ENCODE measurements at regions not wholly inside any gene's neighbourhood (a gene's known extent, or its start where the extent isn't known, plus 50 kb on each side); places are given as distances from the start of the nearest gene placed in this dataset.
"Not testable (repeated sequence)": the region's sequence is repeated elsewhere in the genome, so short reads cannot be mapped to it uniquely, and the experiment has no call there.

DNA sequence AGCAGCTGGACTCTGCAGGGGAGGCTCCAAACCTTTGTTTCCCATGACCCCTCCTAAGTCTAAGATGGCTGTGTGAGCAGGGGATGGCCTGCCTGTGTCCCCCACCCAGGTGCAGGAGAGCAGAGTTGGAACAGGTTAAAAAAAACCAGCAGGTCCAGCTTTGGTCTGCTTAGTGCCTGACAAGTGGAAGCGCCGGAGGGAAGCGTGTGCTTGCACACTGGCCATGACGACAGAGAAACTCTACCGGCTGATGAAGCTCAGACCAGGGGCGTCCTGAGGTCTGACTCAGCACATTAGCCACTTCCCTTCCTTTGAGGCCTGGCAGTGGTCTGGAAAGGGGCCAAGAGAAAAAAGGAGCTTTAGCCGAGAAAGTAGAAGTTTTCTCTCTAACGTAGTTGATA, 280.1 kb downstream of the VRK1 start:
- peak; percentile 5 for DNase-seq

DNA sequence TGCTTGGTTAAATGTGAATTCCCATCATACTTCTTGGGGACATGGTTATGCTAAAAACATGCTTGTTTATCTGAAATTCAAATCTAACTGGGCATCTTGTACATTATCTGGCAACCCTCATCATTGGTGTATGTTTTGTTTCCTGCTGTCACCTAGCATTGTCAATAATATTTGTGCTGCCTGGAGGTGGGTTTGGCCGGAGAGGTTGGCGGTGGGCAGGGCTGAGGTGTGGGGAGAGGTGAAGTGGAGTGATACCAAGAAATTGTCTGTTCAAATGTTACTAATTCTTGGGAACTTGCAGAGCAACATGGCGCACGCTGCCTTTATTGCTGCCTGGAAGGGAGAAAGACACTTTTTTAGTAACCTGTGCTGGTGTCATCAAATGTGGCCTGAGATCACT, 280.5 kb downstream of the VRK1 start:
- DNase-seq, result no peak

DNA sequence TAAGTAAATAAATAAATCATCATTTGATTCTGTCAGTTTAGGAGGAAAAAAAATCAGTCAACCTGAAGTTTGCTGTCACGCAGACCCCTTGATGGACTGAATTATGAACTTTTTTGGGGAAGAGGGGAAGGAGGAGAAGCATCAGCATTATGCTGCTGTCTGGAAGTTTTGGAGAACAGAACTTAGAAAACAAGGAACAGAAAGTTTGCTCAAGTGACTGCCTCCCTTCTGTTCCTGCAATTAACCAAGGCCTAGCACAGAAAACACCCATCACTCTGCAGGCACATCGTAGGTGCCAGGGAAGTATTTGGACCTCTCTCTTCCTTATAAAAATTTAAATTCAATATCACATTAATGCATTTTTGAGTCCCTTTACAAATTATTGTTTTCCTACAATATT, 283.8 kb downstream of the VRK1 start:
- DNase-seq, result no peak

DNA sequence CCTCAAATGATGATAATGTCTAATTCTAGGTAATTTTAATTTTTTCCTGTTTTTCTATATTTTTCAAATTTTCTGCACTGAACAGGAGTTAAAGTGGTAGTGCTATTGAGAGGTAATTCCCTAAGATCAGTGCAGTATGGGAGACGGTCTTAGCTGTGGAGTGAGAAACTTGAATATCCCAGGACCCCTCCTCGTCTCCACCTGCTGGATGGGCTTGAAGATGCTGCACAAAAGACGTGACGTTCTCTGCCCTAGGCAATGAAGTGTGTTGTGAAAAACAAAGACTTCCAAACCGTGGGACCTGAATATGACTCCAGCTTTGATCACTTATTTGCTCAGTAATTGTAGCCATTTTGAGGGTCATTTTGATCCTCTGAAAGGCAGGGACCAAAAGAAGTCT, 298.1 kb downstream of the VRK1 start:
- DNase-seq, result no peak

DNA sequence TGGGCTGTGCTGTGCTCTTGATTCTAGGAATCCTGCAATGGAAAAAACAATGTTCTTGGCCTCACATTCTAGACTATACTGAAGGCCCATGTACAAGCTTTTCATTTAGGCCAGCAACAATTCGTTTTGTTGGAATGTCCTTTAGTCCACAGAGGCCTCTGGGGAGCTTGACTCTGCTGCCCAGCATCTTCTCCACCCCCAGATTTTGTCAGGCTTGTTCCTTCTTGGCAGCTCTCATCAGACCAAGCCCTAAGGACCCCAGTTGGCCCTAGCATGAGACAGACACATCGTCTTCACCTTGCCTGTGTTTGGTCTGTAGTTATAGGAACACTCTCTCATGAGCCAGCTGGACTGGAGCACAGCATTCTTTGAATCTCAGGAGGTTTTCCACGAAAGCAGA, 300.1 kb downstream of the VRK1 start:
- no peak for DNase-seq

DNA sequence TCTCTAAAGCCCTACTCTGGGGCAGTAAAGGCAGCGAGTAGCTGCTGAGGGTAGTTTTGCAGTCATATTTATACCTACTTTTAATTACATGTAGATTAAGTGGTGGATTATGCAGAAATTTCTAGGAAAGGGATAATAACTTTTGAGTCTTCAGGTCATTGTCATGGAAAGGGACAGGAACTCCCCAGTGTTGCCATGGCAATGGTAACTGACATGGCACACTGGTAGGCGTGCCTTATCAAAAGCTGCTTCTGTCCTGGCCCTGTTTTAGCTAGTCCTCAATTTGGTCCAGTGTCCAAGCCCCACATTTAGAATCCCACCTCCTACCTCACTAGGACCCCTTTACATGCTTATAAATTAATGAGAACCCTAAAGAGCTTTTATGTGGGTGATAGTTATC, 303.1 kb downstream of the VRK1 start:
- DNase-seq, result no peak

DNA sequence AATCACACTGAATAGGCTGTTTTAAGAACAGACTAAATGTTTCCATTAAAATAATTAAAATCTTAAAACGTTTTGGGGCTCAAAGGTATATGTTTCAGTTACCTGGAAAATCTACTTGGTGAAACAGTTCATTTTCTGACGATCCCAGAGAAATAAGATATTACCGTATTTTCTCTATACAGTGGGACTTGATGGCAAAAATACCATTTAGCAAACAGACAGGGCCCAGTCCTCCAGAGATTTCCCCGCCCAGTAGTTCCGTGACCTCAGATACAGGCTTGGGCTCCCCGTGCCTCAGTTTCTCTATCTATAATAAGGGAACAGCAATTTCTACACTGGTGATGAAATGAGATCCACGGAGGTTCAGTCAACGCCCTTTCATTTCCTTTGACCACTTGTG, 304.4 kb downstream of the VRK1 start:
- no peak for DNase-seq

DNA sequence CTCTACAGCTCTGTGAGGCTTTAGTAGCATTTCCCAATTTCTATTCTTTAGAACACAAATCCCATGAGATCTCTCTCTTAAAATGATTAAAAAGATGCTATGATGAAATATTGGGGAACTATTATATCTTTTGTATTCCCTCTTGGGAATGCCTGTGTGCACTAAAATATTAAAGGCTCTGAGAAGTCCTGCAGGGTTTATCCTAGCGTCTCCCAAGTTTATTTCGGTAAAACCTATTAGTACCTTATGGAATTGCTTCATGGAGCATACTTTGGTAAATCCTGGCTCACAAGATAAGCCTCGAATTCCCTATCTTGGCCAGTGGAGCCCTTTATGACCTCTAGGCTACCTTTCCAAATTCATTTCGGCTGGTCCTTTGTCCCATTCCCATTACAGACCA, 306.8 kb downstream of the VRK1 start:
- DNase-seq, result no peak

DNA sequence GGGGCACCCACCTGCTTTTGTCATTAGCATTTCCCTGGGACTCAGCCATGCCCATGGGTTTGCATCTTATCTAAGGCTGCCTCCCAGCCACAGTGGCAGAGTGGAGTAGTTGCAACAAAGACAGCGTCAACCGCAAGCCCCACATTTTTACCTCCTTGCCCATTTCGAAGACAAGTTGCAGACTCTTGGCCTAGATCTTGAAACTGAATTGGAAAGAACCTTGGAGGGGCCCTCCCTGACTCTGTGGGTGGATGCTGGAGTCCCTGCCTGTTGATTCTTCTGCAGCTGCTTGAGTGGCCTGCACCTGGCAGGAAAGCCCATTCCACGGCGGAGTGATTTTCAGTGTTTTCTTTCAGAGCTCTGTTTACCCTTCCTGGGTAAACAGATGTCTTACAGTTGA, 309.0 kb downstream of the VRK1 start:
- DNase-seq, result no peak

DNA sequence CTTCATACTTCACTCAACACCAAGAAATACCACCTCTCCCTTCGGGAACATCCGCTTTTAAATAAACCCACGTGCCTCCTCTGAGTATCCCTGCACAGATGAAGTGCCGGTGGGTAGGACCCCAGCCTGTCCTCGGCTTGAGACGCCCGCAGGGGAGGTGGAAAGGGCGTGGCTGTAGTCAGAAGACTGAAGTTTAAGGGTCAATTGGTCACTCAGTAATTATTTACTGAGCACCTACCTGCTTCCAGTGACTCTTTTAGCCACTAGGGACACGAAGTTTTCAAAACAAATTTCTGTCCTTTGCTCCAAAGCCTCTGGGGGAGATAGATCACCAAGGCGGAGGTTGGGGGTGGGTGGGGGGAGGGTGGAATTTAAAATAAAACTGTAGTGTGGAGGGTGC, 309.4 kb downstream of the VRK1 start:
- no peak for DNase-seq

DNA sequence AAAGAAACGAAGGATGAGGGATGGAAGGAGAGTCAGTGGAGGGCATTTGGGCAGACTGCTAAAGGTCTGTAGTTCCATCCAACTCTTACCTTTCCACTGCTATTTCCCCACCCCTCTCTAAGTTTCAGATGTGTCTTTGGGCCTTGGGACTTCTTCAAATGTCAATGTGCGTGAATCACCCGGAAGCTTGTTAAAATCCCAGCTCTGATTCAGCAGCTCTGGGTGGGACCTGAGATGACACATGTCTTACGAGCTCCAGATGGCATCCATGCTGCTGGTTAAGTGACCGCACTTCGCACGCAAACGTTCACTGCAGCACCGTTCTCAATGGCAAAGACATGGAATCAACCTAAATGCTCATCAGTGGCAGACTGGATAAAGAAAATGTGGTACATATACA, 309.9 kb downstream of the VRK1 start:
- no peak for DNase-seq

DNA sequence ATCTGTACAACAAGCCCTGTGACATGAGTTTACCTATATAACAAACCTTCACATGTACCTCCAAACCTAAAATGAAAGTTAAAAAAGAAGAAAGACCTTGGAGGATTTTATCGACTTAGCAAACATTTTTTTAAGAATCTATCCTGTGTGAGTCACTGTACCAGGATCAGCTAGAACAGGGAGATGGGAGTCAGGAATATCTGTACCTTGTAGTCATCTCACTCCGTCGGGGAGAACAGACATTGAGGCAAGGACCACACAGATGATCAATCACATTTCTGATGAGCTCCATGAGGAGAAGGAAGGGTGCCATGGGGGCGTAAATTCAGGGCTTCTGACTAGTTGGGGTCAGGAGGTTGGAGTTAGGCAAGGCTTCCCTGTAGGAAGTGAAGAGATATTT, 310.6 kb downstream of the VRK1 start:
- DNase-seq, result no peak

DNA sequence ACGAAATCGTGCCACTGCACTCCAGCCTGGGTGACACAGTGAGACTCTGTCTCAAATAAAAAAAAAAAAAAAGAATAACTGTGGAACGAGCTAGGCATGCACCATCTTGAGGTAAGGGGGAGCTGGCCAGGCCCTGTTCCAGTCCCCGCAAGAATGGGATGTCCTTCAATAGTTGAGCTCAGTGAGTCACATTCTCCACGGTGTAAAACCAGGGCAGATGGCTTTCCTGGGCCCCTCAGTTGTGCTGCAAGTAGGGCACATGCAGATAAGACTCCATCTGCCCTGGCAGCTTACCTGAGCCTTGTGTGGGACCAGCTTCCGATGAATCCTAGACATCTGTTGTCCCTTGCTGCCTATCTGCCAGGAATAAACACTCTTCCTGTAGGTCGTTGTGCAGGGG, 312.1 kb downstream of the VRK1 start:
- DNase-seq, result no peak

DNA sequence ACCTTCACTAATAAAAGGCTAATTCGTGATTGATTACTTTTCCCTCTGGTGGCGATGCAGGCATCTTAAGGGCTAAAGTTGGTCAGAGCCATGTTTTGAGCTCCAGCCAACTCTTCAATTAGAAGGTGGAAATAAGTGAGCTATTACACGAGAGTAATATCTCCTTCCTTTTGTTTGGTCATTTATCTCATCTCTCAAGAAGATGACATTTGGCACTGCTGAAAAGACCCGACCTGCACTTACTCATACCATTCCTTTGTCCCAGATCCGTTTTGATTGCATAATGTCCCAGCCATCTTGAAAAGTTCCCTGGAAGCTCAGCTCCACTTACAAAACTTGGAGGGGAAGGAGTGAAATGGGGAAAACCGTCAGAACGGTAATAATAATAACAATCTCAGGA, 316.2 kb downstream of the VRK1 start:
- no peak for DNase-seq

DNA sequence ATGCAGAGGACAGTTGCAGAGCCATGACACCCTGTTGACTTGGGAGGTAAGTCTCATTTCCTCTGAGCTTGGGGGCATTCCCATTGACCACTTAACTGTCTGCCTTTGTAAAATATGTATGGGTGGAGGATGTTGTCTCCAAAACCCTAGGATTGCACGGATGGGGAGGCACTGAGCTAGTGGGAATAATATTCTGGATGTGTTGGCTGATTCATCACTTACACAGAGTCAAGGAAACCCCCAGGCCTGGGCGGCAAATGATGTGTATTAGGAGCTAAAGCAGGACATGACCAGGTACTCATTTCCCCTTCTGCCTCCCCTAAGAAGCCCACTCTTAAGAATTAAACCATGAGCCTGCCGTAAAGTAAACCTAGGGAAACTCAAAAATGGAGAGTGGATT, 319.4 kb downstream of the VRK1 start:
- DNase-seq, result no peak

DNA sequence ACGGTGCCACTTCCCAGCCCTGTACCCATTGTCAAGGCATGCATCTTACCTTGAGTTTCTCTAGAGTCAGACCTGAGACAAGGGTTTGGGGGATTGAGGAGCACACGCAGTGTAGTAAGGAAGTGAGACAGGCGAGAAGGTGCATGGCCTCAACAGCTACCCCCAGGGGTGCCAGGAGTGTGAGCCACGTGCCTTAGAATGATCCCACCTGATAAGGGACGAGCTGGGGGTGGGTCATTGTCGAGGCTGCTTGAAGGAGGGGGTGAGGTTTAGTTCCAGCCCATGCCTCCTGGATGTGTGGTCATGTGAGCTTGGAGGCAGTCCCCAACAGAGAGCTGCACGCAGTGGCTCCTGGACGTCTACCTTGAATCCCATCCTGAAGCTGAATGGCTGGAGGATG, 320.5 kb downstream of the VRK1 start:
- no peak for DNase-seq

DNA sequence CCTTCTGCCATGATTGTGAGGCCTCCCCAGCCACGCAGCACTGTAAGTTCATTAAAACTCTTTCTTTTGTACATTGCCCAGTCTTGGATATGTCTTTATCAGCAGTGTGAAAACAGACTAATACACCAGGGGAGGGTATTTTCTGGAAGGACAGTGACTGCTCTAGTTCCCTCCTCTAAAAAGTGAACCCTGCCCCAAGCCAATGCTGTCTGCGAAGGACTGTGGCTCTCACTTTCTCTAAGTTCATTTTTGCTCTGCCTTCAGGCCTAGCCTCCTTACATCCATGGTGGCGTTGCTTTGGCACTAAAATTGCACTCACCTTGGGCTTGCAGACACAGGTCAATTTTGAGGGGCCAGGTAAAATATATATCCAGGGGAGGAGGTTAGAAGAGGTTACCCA, 323.0 kb downstream of the VRK1 start:
- DNase-seq, result no peak

DNA sequence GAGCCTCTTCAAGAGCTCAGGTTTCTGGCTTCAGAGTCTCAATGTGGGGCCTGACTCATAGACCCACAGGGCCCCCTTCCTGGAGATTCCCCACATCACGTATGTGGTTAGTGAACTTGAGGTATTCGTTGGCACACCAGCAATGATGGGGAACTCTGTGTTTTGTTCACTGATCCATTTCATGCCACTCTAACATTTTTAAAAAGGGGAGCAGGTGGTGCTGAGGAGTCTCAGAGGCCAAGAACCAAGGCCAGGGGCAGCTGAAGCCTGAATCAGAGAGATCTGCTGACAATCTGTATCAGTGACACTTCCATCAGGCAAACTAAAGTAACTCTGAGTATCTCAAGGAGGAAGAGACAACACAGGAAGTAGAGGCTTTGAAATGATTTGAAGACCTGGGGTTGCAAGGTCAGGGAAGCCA, 323.4 kb downstream of the VRK1 start:
- DNase-seq, result peak; percentile 64

DNA sequence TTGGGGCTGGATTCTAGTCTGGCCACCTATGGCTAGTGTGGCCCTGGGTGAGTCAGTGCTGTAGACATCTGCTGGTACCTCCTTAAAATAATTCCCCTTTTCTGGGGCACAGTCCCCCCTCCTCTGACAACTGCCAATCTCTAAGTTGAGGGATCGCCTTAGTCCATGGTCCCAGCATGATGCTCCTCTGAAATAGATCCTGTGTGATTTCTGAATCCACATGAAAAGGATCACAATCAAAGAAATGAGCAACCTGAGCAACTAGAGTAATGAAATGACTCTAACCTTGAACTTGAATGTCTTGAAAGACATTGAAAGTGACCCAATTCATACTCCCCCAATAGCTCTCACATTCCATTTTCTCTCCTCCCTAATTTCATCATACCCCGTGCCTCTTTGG, 332.5 kb downstream of the VRK1 start:
- DNase-seq, result no peak

DNA sequence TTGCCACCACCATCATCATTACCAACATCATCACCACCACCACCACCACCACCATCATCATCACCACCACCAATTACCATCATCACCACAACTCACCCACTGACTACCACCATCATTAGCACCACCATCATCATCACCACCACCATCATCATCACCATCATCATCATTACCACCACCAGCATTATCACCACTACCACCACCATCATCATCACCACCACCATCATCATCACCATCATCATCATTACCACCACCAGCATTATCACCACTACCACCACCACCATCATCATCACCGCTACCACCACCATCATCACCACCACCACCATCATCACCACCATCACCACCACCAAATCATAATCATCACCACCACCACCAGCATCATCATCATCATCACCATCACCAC, 338.7 kb downstream of the VRK1 start:
- DNase-seq, result not testable (repeated sequence)

DNA sequence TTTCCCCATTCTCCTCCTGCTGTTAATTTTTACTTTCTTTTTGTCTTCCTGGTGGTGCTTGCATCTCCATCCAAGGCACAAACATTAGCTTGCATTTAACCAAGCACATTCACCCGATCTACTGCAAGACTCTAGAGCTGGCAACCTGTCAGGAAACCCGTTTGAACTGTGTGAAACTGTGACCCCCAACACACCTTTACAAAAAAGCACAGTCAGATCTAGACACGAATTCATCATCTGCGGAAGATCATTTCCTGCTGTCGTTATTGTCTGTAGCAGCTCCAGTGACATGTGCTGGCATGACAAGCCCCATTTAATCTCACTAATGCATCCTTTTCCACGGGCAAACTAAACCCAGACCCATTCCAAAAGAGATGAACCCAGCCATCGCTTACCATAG, 340.5 kb downstream of the VRK1 start:
- no peak for DNase-seq

DNA sequence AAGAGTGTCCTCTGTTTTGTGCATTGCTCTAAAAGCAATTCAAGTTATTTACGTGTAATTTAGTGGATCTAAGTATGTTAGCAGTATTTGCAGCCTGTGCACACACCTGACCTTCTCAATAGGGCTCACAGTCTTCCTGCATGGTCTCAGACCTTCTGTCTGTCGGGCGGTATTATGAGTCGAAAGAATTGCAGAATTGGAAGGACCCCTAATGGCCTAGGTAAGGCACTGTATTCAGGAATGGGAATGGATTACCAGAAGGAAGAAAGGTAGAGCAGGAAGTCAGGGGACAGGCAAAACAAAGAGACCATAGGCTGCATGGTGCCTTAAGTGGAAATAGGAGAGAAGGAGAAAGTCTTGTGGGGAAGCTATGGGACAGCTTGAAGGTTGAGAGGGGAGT, 341.6 kb downstream of the VRK1 start:
- DNase-seq, result no peak

DNA sequence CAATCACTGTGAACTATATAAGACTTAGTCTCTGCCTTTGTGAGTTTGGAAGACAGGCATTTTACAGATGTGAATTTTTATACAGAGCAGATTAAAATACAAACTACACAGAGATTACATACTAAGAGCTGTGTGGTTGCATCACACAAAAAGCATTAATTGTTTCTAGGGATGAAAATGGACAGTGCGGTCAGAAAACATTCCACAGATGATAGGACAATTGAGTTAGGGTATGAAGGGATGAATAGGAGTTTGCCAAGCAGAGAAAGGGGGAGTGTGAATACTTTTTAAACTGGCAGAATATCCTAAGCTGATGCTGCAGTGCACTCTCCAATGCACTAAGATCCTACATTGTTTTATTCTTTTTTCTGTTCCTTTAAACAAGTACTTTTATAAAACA, 345.8 kb downstream of the VRK1 start:
- no peak for DNase-seq

DNA sequence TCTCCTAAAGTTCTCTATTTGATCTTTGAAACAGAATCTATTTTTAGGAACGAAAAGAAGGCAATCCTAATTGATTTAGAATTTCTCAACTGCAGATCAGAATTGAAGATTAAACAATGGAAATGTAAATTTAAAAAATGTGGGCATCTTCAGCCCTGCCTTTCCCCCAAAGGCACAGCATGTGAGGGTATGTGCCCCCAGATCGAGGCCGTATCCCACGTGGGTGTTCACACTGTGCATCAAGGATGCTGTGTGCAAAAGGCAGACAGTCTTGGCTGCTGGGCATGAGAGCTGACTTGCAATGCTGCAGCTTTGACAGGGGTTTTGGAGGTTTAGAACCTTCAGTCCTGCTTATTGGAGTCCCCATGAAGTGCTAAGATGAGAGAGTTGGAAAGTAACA, 346.3 kb downstream of the VRK1 start:
- DNase-seq, result no peak

DNA sequence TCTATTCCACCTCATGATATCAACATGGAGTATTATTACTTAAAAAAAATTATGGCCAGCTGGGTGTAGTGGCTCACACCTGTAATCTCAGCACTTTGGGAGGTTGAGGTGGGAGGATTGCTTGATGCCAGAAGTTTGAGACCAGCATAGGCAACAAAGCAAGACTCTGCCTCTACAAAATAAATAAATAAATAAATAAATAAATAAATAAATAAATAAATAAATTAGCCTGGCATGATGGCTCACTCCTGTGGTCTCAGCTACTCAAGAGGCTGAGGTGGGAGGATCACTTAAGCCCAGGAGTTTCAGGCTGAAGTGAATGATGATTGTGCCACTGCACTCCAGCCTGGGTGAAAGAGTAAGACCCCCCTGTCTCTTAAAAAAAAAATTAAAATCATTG, 350.8 kb downstream of the VRK1 start:
- not testable (repeated sequence) for DNase-seq

DNA sequence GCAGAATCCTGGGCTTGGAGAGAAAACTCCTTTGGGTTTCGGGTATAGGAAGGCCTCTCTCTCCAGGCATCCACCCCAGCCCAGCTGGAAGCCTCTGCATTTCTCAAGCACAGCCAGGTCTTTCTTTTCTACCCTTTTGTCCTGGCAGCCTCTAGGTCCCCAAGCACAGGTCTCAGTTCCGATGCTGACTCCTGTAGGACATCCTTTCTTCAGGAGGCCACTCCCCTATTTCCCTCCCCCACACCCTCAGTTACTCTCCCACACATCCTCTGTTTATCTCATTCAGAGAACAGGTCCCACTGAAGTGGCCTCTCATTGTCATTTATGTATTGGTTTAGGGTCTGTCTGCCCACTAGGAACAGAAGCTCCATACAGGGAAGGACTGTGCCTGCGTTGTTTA, 352.6 kb downstream of the VRK1 start:
- no peak for DNase-seq
